ENCODE measurements at regions not wholly inside any gene's neighbourhood (a gene's known extent, or its start where the extent isn't known, plus 50 kb on each side); places are given as distances from the start of the nearest gene placed in this dataset.

DNA sequence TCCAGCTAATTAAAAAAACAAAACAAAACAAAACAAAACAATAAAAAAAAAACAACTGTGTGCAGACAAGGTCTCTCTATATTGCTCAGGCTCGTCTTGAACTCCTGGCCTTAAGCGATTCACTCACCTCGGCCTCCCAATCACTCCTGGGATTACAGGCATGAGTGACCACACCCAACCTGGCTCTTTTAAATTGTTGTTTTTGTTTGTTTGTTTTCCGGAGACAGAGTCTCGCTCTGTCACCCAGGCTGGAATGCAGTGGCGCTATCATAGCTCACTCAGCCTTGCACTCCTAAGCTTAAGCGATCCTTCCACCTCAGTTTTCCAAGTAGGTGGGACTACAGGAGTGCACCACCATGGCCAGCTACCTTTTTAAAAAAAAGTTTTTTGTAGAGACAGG, 201.6 kb downstream of the EN1 start:
- Mint-ChIP-seq H3K9me3 (ENCODE audit: unreplicated experiment) (no peaks in the 10 kb centered on the region), H3K4me3 (ENCODE audit: unreplicated experiment) (no peak overlapping the region), H3K36me3 (ENCODE audit: unreplicated experiment) (peaks cover 7% of the 10 kb centered on the region), H3K4me1 (ENCODE audit: low read depth, unreplicated experiment) (no peaks in the 10 kb centered on the region), H3K27me3 (ENCODE audit: unreplicated experiment) (no peaks in the 10 kb centered on the region), H3K27ac (ENCODE audit: unreplicated experiment) (no peak overlapping the region)
- TF ChIP-seq, protein P1, sequence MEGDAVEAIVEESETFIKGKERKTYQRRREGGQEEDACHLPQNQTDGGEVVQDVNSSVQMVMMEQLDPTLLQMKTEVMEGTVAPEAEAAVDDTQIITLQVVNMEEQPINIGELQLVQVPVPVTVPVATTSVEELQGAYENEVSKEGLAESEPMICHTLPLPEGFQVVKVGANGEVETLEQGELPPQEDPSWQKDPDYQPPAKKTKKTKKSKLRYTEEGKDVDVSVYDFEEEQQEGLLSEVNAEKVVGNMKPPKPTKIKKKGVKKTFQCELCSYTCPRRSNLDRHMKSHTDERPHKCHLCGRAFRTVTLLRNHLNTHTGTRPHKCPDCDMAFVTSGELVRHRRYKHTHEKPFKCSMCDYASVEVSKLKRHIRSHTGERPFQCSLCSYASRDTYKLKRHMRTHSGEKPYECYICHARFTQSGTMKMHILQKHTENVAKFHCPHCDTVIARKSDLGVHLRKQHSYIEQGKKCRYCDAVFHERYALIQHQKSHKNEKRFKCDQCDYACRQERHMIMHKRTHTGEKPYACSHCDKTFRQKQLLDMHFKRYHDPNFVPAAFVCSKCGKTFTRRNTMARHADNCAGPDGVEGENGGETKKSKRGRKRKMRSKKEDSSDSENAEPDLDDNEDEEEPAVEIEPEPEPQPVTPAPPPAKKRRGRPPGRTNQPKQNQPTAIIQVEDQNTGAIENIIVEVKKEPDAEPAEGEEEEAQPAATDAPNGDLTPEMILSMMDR (IDR thresholded peaks at IDR 0.05; ENCODE audit: partially characterized antibody, unreplicated experiment): no peak
- no peak for DNase-seq

DNA sequence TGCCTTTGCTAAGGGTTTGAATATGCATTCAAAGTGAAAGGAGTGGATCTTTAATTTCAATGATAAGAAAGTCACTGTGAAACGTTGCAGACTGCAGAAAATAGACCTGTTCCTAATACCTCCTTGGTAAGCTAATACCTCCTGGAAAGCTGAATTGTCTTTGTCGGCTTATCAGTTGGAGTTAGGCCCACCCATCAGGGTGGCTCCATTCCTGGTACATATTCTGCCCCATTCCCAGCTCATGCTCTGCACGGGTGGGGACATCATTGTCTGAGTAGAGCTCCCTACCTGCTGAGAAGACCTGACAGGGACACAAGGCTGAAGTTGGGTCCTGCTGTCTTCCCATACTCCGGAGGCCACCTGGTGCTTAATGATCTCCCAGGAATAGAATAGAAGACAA, 203.3 kb downstream of the EN1 start:
- H3K4me3 Mint-ChIP-seq (ENCODE audit: unreplicated experiment): no peak overlapping the region
- no peaks in the 10 kb centered on the region for H3K9me3 Mint-ChIP-seq (ENCODE audit: unreplicated experiment)
- DNase-seq: no peak
- no peaks in the 10 kb centered on the region for H3K4me1 Mint-ChIP-seq (ENCODE audit: low read depth, unreplicated experiment)
- TF ChIP-seq, protein P1 (IDR thresholded peaks at IDR 0.05; ENCODE audit: partially characterized antibody, unreplicated experiment): no peak
- no peaks in the 10 kb centered on the region for H3K27me3 Mint-ChIP-seq (ENCODE audit: unreplicated experiment)
- no peak overlapping the region for H3K27ac Mint-ChIP-seq (ENCODE audit: unreplicated experiment)
- H3K36me3 Mint-ChIP-seq (ENCODE audit: unreplicated experiment): no peaks in the 10 kb centered on the region

DNA sequence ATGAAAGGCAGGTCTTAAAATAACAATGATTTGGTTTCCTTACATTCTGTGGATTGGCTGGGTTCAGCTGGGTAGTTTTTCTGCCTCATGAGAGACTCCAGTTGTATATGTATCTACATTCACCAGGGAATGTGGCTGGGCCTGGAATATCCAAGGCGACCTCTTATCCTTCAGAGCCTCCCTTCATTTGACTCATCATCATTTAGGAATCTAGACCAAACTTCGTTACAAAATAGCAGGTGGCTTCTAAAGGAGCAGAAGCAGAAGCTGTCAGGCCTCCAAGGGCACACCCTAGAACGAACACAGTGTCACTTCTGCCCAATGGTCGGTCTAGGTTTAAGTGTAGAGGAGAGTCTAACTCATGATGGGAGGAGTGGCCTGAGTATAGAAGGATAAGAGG, 204.2 kb downstream of the EN1 start:
- Mint-ChIP-seq H3K27me3 (ENCODE audit: unreplicated experiment) (no peaks in the 10 kb centered on the region), H3K9me3 (ENCODE audit: unreplicated experiment) (no peaks in the 10 kb centered on the region), H3K4me1 (ENCODE audit: low read depth, unreplicated experiment) (no peaks in the 10 kb centered on the region), H3K36me3 (ENCODE audit: unreplicated experiment) (no peaks in the 10 kb centered on the region), H3K4me3 (ENCODE audit: unreplicated experiment) (no peak overlapping the region), H3K27ac (ENCODE audit: unreplicated experiment) (no peak overlapping the region)
- TF ChIP-seq, protein P1 (IDR thresholded peaks at IDR 0.05; ENCODE audit: partially characterized antibody, unreplicated experiment): no peak
- no peak for DNase-seq

DNA sequence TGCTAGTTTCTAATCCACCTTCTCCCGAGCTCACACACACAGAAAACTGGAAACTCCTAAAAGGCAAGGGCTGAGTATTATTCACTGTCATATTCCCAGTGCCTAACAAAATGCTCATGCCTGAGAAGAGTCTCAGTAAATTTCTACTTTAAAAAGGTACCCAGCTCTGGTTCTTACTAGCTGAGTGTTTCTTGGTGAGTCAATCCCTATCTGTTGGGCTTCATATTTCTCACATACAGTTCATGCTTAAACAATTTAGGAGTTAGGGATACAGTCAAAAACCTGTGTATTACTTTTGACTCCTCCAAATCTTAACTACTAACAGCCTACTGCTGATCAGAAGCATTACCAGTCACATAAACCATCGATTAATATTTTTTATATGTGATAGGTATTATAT, 204.9 kb downstream of the EN1 start:
- no peaks in the 10 kb centered on the region for H3K36me3 Mint-ChIP-seq (ENCODE audit: unreplicated experiment)
- H3K9me3 Mint-ChIP-seq (ENCODE audit: unreplicated experiment): no peaks in the 10 kb centered on the region
- H3K4me3 Mint-ChIP-seq (ENCODE audit: unreplicated experiment): no peak overlapping the region
- DNase-seq: no peak
- H3K27ac Mint-ChIP-seq (ENCODE audit: unreplicated experiment): no peak overlapping the region
- no peaks in the 10 kb centered on the region for H3K27me3 Mint-ChIP-seq (ENCODE audit: unreplicated experiment)
- H3K4me1 Mint-ChIP-seq (ENCODE audit: low read depth, unreplicated experiment): no peaks in the 10 kb centered on the region
- TF ChIP-seq, protein P1 (IDR thresholded peaks at IDR 0.05; ENCODE audit: partially characterized antibody, unreplicated experiment): no peak

DNA sequence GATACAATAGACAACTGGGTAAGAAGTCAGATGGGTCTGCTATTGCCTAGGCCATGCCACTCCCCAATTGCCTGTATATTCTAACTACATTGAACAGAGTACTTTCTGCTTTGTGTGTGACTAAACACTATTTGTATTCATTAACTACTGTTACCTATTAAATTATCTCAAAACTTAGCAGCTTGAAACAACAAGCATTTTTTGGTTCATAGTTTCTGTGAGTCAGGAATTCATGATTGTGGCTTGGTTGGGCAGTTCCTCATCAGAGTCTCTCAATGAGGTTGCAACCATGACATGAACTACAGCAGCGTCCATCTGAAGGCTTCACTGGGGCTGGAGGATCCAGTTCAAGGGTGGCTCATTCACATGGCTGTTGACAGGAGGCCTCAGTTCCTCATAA, 205.7 kb downstream of the EN1 start:
- Mint-ChIP-seq H3K9me3 (ENCODE audit: unreplicated experiment) (no peaks in the 10 kb centered on the region), H3K27ac (ENCODE audit: unreplicated experiment) (no peak overlapping the region), H3K36me3 (ENCODE audit: unreplicated experiment) (no peaks in the 10 kb centered on the region), H3K27me3 (ENCODE audit: unreplicated experiment) (no peaks in the 10 kb centered on the region), H3K4me1 (ENCODE audit: low read depth, unreplicated experiment) (no peaks in the 10 kb centered on the region), H3K4me3 (ENCODE audit: unreplicated experiment) (no peak overlapping the region)
- no peak for DNase-seq
- TF ChIP-seq, protein P1 (IDR thresholded peaks at IDR 0.05; ENCODE audit: partially characterized antibody, unreplicated experiment): no peak
